Left lung (tissue), 4 donors: ENCODE measurements at regions not wholly inside any gene's neighbourhood (a gene's known extent, or its start where the extent isn't known, plus 50 kb on each side); places are given as distances from the start of the nearest gene placed in this dataset.
A peak's percentile ranks its signal among the peaks of the same experiment; 100 is the strongest.

Experiments used
- ATAC-seq: fragments of 200-7000 bp; cut with Tn5 transposase; one replicate; pipeline ENCODE4 v1.9.1; 2020; ENCODE audit warnings: moderate library complexity
- DNase-seq, 4 donors: peaks; one replicate each; pipeline ENCODE4 v3.0.0-alpha.2; 2013 to 2020
- H3K27ac ChIP-seq, 2 donors: fragments of 200-600 bp; sonication (generic) in 1 of 2; one replicate each; pipeline versions ENCODE4 v1.5.0 to v1.8.0; 2020 to 2021
- H3K27me3 ChIP-seq, 2 donors: fragments of 200-600 bp; sonication (generic) in 1 of 2; one replicate each; pipeline versions ENCODE4 v1.5.0 to v1.8.0; 2020 to 2021
- H3K36me3 ChIP-seq, 2 donors: fragments of 200-600 bp; sonication (generic) in 1 of 2; one replicate each; pipeline versions ENCODE4 v1.5.0 to v1.8.0; 2020 to 2021
- H3K4me1 ChIP-seq, 2 donors: fragments of 200-600 bp; one replicate each; pipeline ENCODE4 v1.8.0; 2021
- H3K4me3 ChIP-seq, 2 donors: fragments of 200-600 bp; sonication (generic) in 1 of 2; one replicate each; pipeline versions ENCODE4 v1.5.0 to v1.8.0; 2020 to 2021; ENCODE audit warnings: mild to moderate bottlenecking in 1 of 2
- H3K9me3 ChIP-seq, 2 donors: fragments of 200-600 bp; sonication (generic) in 1 of 2; one replicate each; pipeline versions ENCODE4 v1.5.0 to v1.8.0; 2020 to 2021
- CTCF ChIP-seq, 2 donors: fragments of 200-600 bp; sonication (generic) in 1 of 2; IDR thresholded peaks; one replicate each; pipeline versions ENCODE4 v1.5.0 to v1.8.0; 2021; ENCODE audit warnings: antibody characterized with exemption in 2 of 2
- intact Hi-C, 2 donors: fragments of 100-400 bp; cut with DNase I; formaldehyde crosslinking; loops; one replicate each; pipeline versions ENCODE4 v1.11.2 to v1.14.2; 2022
- donor health status: DM: no; HTN: yes; CAD: no.
- donor health status: DM: no; HTN: no; CAD: no.

- Histone ChIP-seq H3K4me3 (no peak overlapping the region), H3K36me3 (no peaks in the 10 kb centered on the region), H3K27me3 (no peaks in the 10 kb centered on the region), H3K4me1 (no peaks in the 10 kb centered on the region), H3K27ac (no peak overlapping the region), H3K9me3 (no peaks in the 10 kb centered on the region)
- intact Hi-C loops, result no loop called here
- DNase-seq (no peak), ATAC-seq (no peak)
- TF ChIP-seq CTCF (IDR thresholded peaks at IDR 0.05), result no peak
These were observed 1021.8 kb upstream of the INTU start for GRCh38 chr4:126610933-126611332.

GRCh38 chr4:126611900-126612299 is 1020.9 kb upstream of the INTU start:
- no peaks in the 10 kb centered on the region for H3K27me3 ChIP-seq
- H3K9me3 ChIP-seq, result no peaks in the 10 kb centered on the region
- no peaks in the 10 kb centered on the region for H3K36me3 ChIP-seq
- no peak for TF ChIP-seq CTCF (IDR thresholded peaks at IDR 0.05)
- no peak overlapping the region for H3K27ac ChIP-seq
- DNase-seq (no peak), ATAC-seq (no peak)
- H3K4me3 ChIP-seq, result no peak overlapping the region
- intact Hi-C loops, result no loop called here
- H3K4me1 ChIP-seq, result no peaks in the 10 kb centered on the region

- H3K27me3 ChIP-seq, result no peaks in the 10 kb centered on the region
- H3K4me3 ChIP-seq, result no peak overlapping the region
- no peak for ATAC-seq
- no peak for DNase-seq
- H3K27ac ChIP-seq, result no peak overlapping the region
- no peaks in the 10 kb centered on the region for H3K9me3 ChIP-seq
- no peaks in the 10 kb centered on the region for H3K36me3 ChIP-seq
- intact Hi-C loops, result no loop called here
- no peak for TF ChIP-seq CTCF (IDR thresholded peaks at IDR 0.05)
- no peaks in the 10 kb centered on the region for H3K4me1 ChIP-seq
These were observed 1018.4 kb upstream of the INTU start for GRCh38 chr4:126614356-126614855.

- Histone ChIP-seq H3K4me3 (no peak overlapping the region), H3K27me3 (no peaks in the 10 kb centered on the region), H3K4me1 (no peaks in the 10 kb centered on the region), H3K9me3 (no peaks in the 10 kb centered on the region), H3K27ac (no peak overlapping the region), H3K36me3 (no peaks in the 10 kb centered on the region)
- no peak for TF ChIP-seq CTCF (IDR thresholded peaks at IDR 0.05)
- DNase-seq (no peak), ATAC-seq (no peak)
- intact Hi-C loops, result no loop called here
These were observed 1016.0 kb upstream of the INTU start for GRCh38 chr4:126616795-126617194.

- intact Hi-C loops, result no loop called here
- no peaks in the 10 kb centered on the region for H3K27me3 ChIP-seq
- no peaks in the 10 kb centered on the region for H3K9me3 ChIP-seq
- no peak overlapping the region for H3K27ac ChIP-seq
- H3K36me3 ChIP-seq, result no peaks in the 10 kb centered on the region
- TF ChIP-seq CTCF (IDR thresholded peaks at IDR 0.05), result peak in 1 of 2 donors; percentile 12
- DNase-seq (no peak), ATAC-seq (peak; percentile 69)
- no peaks in the 10 kb centered on the region for H3K4me1 ChIP-seq
- no peak overlapping the region for H3K4me3 ChIP-seq
These were observed 1005.5 kb upstream of the INTU start for GRCh38 chr4:126627255-126627654.
